ENCODE measurements at regions not wholly inside any gene's neighbourhood (a gene's known extent, or its start where the extent isn't known, plus 50 kb on each side); places are given as distances from the start of the nearest gene placed in this dataset.

GRCh38 chr13:62512194-62513141, 1096.8 kb upstream of the PCDH20 start:
- peak; percentile 18 for DNase-seq
- H3K9ac ChIP-seq (ENCODE audit: low read depth in 2 of 2, low read length in 2 of 2): no peak overlapping the region
- H3K4me3 ChIP-seq: no peak overlapping the region
- no peaks in the 10 kb centered on the region for H3K9me3 ChIP-seq
- H3K4me1 ChIP-seq: no peaks in the 10 kb centered on the region
- intact Hi-C loops (cut with DNase I): no loop called here
- H3K36me3 ChIP-seq: no peaks in the 10 kb centered on the region
- TF ChIP-seq CTCF (IDR thresholded peaks at IDR 0.05): peak; percentile 9
- no peaks in the 10 kb centered on the region for H3K27me3 ChIP-seq
- no peak overlapping the region for H3K27ac ChIP-seq

- DNase-seq: no peak
- no peaks in the 10 kb centered on the region for H3K4me1 ChIP-seq
- H3K4me3 ChIP-seq: no peak overlapping the region
- no peak overlapping the region for H3K27ac ChIP-seq
- H3K9me3 ChIP-seq: no peaks in the 10 kb centered on the region
- no peaks in the 10 kb centered on the region for H3K27me3 ChIP-seq
- no peaks in the 10 kb centered on the region for H3K36me3 ChIP-seq
- intact Hi-C loops (cut with DNase I): no loop called here
- no peak for TF ChIP-seq CTCF (IDR thresholded peaks at IDR 0.05)
- no peak overlapping the region for H3K9ac ChIP-seq (ENCODE audit: low read depth in 2 of 2, low read length in 2 of 2)
Measured at GRCh38 chr13:62510906-62511655, 1095.4 kb upstream of the PCDH20 start.

- intact Hi-C loops (cut with DNase I): no loop called here
- no peak for TF ChIP-seq CTCF (IDR thresholded peaks at IDR 0.05)
- H3K27me3 ChIP-seq: no peaks in the 10 kb centered on the region
- no peak overlapping the region for H3K9ac ChIP-seq (ENCODE audit: low read depth in 2 of 2, low read length in 2 of 2)
- no peaks in the 10 kb centered on the region for H3K36me3 ChIP-seq
- no peak overlapping the region for H3K4me3 ChIP-seq
- H3K27ac ChIP-seq: no peak overlapping the region
- DNase-seq: no peak
- H3K4me1 ChIP-seq: no peaks in the 10 kb centered on the region
- no peaks in the 10 kb centered on the region for H3K9me3 ChIP-seq
Measured at GRCh38 chr13:62502588-62502987, 1086.9 kb upstream of the PCDH20 start.

GRCh38 chr13:62489731-62490130, 1074.1 kb upstream of the PCDH20 start:
- H3K36me3 ChIP-seq: no peaks in the 10 kb centered on the region
- no peak overlapping the region for H3K4me3 ChIP-seq

More at GRCh38 chr13:62489731-62490130, 1074.1 kb upstream of the PCDH20 start:
- no peak overlapping the region for H3K9ac ChIP-seq (ENCODE audit: low read depth in 2 of 2, low read length in 2 of 2)
- H3K27me3 ChIP-seq: no peaks in the 10 kb centered on the region
- TF ChIP-seq CTCF (IDR thresholded peaks at IDR 0.05): no peak
- H3K4me1 ChIP-seq: no peaks in the 10 kb centered on the region
- H3K9me3 ChIP-seq: no peaks in the 10 kb centered on the region
- no peak for DNase-seq
- intact Hi-C loops (cut with DNase I): no loop called here
- no peak overlapping the region for H3K27ac ChIP-seq

Data from colonic mucosa (tissue), 4 donors.